ENCODE measurements at regions not wholly inside any gene's neighbourhood (a gene's known extent, or its start where the extent isn't known, plus 50 kb on each side); places are given as distances from the start of the nearest gene placed in this dataset.

DNA sequence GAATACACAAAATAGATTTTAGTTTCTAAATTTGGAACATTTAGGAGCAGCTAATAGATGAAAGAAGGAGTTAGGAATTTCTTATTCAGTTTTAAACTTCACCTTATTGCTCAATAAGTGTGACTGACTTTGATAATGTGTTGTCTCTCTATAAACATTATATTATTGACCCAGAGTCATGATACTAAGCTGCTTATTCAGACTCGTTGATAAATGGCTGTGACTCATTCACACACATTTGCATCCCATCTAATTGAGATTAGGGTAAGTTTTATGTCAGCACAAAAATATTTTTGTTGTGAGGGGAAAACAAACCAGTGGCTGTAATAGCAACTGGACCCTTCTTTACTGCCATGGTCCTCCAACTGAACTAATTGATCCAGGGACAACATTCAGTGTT lies 137.6 kb downstream of the GOLIM4 start:
- H3K36me3 ChIP-seq: no peaks in the 10 kb centered on the region
- no peaks in the 10 kb centered on the region for H3K9me3 ChIP-seq
- no peaks in the 10 kb centered on the region for H3K4me1 ChIP-seq
- no peak overlapping the region for H3K27ac ChIP-seq
- H3K4me3 ChIP-seq: no peak overlapping the region
- TF ChIP-seq CTCF (IDR thresholded peaks at IDR 0.05) (no peak), POLR2A (IDR thresholded peaks at IDR 0.05) (no peak), POLR2AphosphoS5 (IDR thresholded peaks at IDR 0.05; ENCODE audit: insufficient read depth in 1 of 2, low read depth in 1 of 2) (no peak)
- intact Hi-C loops (cut with DNase I): no loop called here
- DNase-seq (ENCODE audit: extremely low spot score in 2 of 2): no peak
- no peaks in the 10 kb centered on the region for H3K27me3 ChIP-seq

DNA sequence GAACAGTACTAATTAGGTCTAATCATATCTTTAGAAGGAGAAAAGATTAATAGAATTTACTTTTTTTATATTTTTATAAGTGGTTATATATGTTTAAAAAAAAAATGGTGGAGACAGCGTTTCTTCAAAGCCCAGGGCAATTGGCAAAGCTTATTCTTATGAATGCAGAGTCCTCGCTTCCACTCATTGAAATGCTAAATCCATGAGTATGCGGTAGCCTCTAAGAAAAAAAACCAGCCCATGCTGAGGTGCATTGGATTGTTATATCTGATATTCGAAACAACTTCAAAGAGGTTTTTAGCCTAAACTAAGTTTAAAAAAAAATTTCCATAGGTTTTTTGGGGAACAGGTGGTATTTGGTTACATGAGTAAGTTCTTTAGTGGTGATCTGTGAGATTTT lies 142.8 kb downstream of the GOLIM4 start:
- DNase-seq (ENCODE audit: extremely low spot score in 2 of 2): no peak
- intact Hi-C loops (cut with DNase I): no loop called here
- Histone ChIP-seq H3K27me3 (no peaks in the 10 kb centered on the region), H3K36me3 (no peaks in the 10 kb centered on the region), H3K4me3 (no peak overlapping the region), H3K27ac (no peak overlapping the region), H3K4me1 (no peaks in the 10 kb centered on the region), H3K9me3 (no peaks in the 10 kb centered on the region)
- no peak for TF ChIP-seq CTCF (IDR thresholded peaks at IDR 0.05)

DNA sequence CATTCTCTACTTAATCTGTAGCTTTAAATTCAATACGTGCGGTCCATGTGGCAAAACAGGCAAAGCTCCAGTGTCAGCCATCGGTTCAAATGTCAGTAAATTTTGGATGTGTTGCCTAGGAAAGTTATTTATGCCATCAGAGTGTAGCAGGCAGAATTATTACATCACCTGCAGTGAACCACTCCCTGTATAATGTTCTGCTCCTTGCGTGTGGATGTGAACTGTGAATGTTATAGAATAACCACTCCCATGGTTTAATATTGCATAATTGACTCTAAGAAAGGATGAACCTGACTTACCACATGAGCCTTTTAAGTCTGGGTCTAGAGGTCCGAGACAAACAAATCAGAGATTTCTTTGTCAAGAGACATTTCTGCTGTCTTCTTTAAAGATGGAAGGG lies 145.5 kb downstream of the GOLIM4 start:
- Histone ChIP-seq H3K27ac (no peak overlapping the region), H3K9me3 (no peaks in the 10 kb centered on the region)

DNA sequence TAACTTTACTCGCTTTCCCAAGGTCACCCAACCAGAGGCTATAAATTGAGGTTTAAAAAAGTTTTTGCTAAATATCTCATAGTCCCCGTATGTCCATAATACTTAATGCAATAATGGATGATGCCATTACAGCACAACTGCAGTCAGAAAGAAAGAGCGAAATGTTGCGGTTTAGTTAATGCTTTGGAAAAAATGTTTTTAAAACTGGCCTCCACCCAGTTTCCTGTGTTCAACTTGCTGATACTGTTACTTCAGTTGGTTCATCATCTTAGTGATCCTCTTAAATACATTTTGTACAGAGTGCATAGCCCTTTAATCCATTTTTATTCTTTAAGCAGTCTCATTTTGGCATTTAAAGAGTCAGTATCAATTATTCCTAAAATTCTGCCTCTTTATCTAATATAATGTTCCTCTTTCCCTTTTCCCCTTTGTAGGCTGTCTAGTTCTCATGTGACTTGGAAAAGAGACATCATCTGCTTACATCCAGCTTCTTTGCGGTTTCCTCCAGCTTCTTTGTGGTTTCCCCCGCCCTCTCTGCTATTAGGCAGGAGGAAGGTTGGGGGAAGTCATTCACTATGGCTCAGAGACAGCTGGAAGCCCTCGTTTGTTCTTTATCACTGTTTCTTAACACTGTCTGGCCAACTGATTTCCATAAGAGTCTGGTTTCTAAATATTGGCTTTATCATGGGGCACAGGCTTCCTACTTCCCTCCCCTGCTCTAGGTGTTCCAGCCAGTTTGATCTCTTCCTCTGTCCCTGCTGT lies 154.3 kb downstream of the GOLIM4 start:
- DNase-seq (ENCODE audit: extremely low spot score in 2 of 2): no peak
- intact Hi-C loops (cut with DNase I): no loop called here
- H3K4me1 ChIP-seq: no peaks in the 10 kb centered on the region
- no peaks in the 10 kb centered on the region for H3K27me3 ChIP-seq
- H3K9me3 ChIP-seq: no peaks in the 10 kb centered on the region
- H3K27ac ChIP-seq: no peak overlapping the region
- TF ChIP-seq POLR2AphosphoS5 (IDR thresholded peaks at IDR 0.05; ENCODE audit: insufficient read depth in 1 of 2, low read depth in 1 of 2): no peak
- no peak for TF ChIP-seq POLR2A (IDR thresholded peaks at IDR 0.05)
- TF ChIP-seq CTCF (IDR thresholded peaks at IDR 0.05): no peak
- no peak overlapping the region for H3K4me3 ChIP-seq
- no peaks in the 10 kb centered on the region for H3K36me3 ChIP-seq

More for the DNA sequence above, 145.5 kb downstream of the GOLIM4 start:
- no peaks in the 10 kb centered on the region for H3K36me3 ChIP-seq
- H3K27me3 ChIP-seq: no peaks in the 10 kb centered on the region
- DNase-seq (ENCODE audit: extremely low spot score in 2 of 2): no peak
- no peak overlapping the region for H3K4me3 ChIP-seq
- no peaks in the 10 kb centered on the region for H3K4me1 ChIP-seq
- no peak for TF ChIP-seq POLR2A (IDR thresholded peaks at IDR 0.05)
- TF ChIP-seq CTCF (IDR thresholded peaks at IDR 0.05): no peak
- no peak for TF ChIP-seq POLR2AphosphoS5 (IDR thresholded peaks at IDR 0.05; ENCODE audit: insufficient read depth in 1 of 2, low read depth in 1 of 2)
- intact Hi-C loops (cut with DNase I): no loop called here

DNA sequence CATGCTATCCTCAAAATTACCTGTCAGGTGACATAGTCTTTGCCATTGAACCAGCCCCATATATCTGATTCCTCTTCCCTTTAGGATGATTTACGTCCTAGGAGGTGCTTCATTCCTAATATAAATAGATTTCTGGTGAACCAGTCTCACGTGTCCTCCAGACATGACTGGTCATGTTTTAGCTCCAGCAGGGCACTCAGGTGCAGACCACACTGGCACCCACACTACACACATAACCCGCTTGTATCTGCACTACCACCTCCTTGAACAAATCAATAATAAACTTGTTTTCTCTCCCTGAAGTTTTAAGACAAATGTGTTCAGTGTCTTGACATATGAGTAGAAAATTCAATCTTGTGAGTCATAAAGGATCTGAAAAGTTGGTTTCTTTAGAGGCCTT lies 155.5 kb downstream of the GOLIM4 start:
- no peak for TF ChIP-seq CTCF (IDR thresholded peaks at IDR 0.05)
- TF ChIP-seq POLR2A (IDR thresholded peaks at IDR 0.05): no peak
- no peak for TF ChIP-seq POLR2AphosphoS5 (IDR thresholded peaks at IDR 0.05; ENCODE audit: insufficient read depth in 1 of 2, low read depth in 1 of 2)
- Histone ChIP-seq H3K27me3 (no peaks in the 10 kb centered on the region), H3K27ac (no peak overlapping the region), H3K9me3 (no peaks in the 10 kb centered on the region), H3K36me3 (no peaks in the 10 kb centered on the region), H3K4me3 (no peak overlapping the region), H3K4me1 (no peaks in the 10 kb centered on the region)
- intact Hi-C loops (cut with DNase I): no loop called here
- no peak for DNase-seq (ENCODE audit: extremely low spot score in 2 of 2)

Measured in vagina (tissue), 2 donors.